GM21526 (cell line): ENCODE measurements at regions not wholly inside any gene's neighbourhood (a gene's known extent, or its start where the extent isn't known, plus 50 kb on each side); places are given as distances from the start of the nearest gene placed in this dataset.
"Not testable (repeated sequence)": the region's sequence is repeated elsewhere in the genome, so short reads cannot be mapped to it uniquely, and the experiment has no call there.

Experiments used
- ATAC-seq: cut with Tn5 transposase; IDR thresholded peaks from one replicate; pipeline ENCODE4 v1.9.1; 2021; ENCODE audit warnings: moderate library complexity; ENCODE audit not compliant: unreplicated experiment, low FRiP score

DNA sequence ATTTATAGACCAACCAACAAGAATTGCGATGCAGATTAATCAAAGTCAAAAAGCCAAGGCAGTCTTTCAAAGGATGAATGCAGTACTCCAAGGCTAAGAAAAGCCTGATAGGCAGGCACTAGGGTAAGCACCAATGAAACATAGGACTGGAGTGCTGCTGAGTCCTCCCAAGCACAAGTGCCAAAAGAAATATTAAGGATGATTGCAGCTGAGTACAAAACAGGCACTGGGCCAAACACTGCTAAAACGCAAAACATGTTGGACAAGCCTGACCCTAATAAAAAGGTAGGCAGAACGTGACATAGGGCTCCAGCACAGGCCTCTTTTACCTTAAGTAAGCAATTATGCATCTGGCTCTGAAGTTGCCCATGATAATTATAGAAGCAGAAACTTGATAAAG lies 160.1 kb upstream of the LRP1B start:
- ATAC-seq = no peak

DNA sequence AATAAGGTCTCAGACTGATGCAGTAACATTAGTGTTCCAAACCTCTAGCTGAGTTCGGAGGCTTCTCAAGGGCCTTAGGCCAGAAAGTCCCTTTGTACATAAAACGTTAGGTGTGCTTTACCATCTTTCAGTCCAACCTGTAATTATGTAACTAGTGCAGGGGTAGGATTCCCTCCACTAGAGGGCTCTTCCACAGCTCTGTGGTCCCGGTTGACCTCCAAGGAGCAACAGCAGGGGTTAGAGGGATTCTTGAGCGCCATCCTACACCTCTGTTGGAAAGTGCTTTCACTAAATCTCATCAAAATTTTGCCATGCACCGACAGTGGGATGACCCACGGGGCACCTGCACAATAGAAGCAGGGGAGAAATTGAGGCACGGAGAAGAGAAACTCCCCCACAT lies 155.8 kb upstream of the LRP1B start:
- ATAC-seq = no peak

- no peak for ATAC-seq
Observed at GRCh38 chr2:142285480-142285879, 154.7 kb upstream of the LRP1B start.

- not testable (repeated sequence) for ATAC-seq
Observed at GRCh38 chr2:142284336-142284735, 153.5 kb upstream of the LRP1B start.

- ATAC-seq = no peak
Observed at GRCh38 chr2:142280831-142281230, 150.0 kb upstream of the LRP1B start.

DNA sequence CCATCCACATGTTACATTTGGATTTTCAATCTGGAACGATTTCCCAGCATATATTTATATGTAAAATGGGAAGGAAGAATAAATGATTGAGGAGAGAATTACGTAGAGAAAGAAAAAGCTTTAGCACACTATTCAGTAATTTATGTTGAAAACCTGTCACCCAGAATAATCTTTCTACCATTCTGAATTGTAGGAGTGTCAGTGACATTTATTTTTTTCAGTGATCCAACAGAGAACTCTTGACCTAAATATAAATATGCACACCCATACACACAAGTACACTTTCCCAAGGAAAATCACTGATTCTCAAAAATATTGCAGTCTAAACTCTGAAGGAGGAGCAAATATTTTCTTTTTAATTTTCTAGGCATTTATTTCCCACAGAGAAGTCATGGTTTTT lies 140.2 kb upstream of the LRP1B start:
- no peak for ATAC-seq

- ATAC-seq = no peak
Observed at GRCh38 chr2:142270291-142270690, 139.5 kb upstream of the LRP1B start.

DNA sequence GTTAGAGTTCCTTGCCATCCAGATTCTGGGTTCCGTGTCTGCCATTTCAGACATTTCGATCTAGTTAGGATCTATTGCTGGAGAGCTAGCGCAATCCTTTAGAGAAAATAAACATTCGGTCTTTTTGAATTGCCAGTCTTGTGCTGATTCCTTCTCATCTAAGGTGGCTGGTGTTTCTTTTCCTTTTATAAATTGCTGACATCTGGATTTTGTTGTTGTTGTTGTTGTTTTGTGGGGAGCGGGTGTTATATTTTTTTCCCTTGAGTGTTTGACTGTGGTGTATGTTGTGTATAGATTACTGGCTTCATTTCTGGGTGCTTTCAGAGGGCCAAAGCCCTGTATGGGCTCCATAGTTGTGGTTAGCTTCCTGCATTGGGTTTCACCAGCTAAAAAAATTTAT lies 128.5 kb upstream of the LRP1B start:
- no peak for ATAC-seq

DNA sequence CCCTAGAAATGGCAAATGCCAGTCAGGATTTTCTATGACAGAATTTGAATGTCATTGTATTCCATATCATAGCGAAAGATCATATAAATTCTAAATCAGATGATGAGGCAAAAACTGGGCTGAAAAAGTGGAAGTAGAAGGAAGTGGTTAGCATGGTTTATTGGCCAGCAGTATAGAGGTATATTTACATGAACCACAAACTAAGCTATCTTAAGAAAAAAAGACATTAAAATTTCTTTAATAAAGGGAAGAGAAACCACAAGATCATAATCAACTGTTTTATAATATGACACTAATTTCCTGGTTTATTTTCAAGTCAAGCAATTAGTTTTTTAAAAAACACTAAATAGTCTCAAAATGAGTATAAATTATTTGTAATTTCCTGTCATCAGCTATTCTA lies 123.2 kb upstream of the LRP1B start:
- no peak for ATAC-seq

DNA sequence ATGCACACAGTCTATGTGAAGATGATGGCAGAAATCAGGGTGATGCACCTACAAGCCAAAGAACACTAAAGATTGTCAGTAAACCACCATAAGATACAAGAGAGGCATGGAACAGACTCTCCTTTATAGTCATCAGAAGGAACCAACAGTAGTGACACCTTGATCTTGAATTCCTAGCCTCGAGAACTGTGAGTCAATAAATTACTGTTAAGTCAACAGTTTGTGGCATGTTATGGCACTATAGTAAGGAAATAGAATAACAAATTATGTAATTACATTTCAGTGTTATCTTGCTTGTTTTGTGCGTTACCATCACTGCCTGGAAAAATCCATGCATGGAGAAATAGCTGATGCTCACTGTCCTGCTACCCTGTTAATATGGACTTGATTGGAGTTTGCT lies 110.2 kb upstream of the LRP1B start:
- ATAC-seq = no peak

DNA sequence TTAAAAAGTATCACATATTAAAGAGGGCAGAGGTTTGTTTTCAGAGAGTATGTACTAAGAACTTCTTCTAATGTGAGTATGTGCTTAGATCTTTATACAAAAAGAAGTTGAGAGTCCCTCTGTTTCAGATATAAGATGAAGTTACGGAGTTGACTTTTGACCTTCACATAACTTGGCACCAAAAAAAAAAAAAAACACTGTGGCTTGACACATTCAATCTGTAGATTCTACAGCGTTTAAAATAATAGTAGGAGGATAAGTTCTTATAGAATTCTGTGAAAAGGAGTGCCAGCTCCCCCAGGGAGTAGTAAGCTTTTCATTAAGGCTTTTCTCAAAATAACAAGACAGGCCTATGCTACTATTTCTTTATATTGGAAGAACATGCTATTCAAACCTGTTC lies 105.4 kb upstream of the LRP1B start:
- ATAC-seq = no peak

- no peak for ATAC-seq
Observed at GRCh38 chr2:142234741-142235140, 103.9 kb upstream of the LRP1B start.

- no peak for ATAC-seq
Observed at GRCh38 chr2:142223309-142223708, 92.5 kb upstream of the LRP1B start.

DNA sequence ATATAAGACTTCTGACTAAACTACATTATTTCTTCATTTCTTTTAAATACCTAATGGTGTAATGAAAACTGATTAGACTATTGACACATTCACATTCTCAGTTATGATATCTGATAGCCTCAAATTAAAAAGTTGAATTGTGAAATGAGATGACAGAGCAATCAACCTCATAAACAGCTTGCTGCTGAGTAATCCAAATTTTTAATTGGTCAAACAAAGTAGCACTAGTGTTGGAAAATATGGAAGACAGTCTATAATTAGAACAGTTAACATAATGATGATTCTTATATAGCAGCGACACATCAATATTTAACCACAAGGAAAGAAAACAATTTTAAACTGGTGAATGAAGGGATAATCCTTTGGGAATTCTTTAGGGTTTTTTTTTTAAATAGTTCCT lies 91.9 kb upstream of the LRP1B start:
- no peak for ATAC-seq

DNA sequence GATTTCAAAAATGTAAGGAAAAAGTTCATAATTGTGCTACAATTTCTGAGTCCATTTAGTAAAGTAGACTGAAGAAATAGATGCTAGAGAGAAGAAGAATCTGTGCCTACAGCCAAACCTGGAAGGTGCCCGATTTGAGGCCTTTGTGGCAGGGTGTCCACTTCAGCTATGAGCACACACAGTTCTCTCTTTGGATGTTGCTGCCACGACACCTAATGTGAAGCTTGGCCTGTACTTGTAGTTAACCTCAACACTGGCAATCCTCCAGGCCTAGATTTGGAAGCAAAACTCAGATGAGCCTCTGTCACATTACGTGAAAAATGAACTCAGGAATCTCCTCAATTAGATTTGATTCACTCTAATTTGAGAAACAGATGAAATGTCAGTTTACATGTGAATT lies 90.1 kb upstream of the LRP1B start:
- no peak for ATAC-seq

GRCh38 chr2:142220239-142220638 lies 89.4 kb upstream of the LRP1B start:
- no peak for ATAC-seq

GRCh38 chr2:142218471-142218870 lies 87.7 kb upstream of the LRP1B start:
- no peak for ATAC-seq

GRCh38 chr2:142217804-142218203 lies 87.0 kb upstream of the LRP1B start:
- ATAC-seq = no peak

DNA sequence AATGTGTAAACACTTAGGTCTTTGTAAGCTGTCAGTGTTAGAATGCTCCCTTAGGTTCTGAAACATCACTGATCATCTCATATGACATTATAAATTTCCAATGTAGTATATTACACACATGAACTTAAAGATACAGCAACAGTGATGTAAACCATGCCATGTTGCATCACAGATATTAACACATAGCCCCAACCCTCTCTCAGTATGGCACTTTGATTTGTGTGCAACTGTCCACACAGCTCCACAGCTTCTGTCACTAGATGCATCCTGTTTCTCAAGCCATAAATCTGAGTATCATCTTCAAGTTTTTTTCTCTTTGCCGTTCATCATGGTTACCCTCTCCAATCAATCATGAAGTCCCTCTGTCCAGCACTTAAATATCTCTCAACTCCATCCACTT lies 69.2 kb upstream of the LRP1B start:
- no peak for ATAC-seq

DNA sequence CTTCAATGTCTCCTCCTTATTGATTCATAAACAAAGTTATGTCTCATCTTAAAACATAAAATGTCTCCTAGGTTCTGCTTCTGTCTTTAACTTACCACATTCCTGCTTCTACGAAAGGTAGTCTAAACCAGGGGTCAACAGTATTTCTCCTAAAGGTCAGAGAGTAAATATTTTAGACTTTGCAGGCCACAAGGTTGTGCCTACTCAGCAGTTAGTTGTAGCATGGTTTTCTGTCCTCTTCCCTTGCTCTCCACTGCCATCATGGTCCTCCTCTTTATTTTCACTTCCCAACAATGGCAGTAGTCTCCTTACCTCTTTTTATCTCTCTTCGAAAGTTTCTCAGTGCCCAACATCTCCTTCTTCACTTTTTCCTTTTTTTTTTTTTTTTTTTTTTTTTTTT lies 68.3 kb upstream of the LRP1B start:
- no peak for ATAC-seq

DNA sequence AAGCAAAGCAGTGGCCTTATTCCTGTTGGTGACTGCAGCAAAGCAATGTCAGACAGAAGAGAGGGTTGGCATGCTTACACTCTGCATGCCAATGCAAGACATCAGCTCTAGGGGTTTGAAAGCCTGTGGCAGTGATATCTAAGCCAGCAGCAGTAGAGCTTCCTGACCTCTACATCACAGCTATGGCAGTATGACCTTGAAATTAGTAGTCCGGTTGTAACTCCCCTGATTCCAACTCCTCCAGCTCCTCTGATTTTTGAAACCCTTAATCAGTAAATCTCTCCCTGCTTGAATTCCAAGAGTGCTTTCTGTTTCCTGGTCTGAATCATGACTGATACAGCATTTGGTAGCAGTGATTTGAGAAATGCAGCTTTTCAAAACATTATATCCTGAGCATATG lies 60.0 kb upstream of the LRP1B start:
- ATAC-seq = no peak

DNA sequence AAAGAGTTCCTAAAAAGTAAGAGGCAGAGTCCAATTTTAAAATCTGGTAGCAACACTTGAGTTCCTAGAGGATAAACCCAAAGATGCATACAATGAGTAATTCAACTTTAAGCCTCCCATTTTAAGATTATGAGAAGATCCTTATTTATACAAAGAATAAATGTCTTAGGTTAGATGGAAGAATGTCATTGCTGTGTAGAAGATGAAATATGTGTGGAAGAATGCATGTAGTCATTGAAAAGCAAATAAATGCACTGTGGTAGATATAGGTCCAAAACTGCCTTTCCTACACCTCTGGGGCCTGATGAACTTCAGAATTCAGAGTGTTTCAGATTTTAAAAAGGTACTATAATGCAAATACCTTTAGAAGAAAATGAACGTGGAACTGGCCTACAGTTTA lies 58.7 kb upstream of the LRP1B start:
- ATAC-seq = no peak

GRCh38 chr2:142188562-142188961 lies 57.7 kb upstream of the LRP1B start:
- ATAC-seq = no peak
